Breast epithelium (tissue), 4 donors: ENCODE measurements at regions not wholly inside any gene's neighbourhood (a gene's known extent, or its start where the extent isn't known, plus 50 kb on each side); places are given as distances from the start of the nearest gene placed in this dataset.
"Not testable (repeated sequence)": the region's sequence is repeated elsewhere in the genome, so short reads cannot be mapped to it uniquely, and the experiment has no call there.

ENCODE experiments used
- DNase-seq, 2 donors: peaks; one replicate each; pipeline ENCODE4 v3.0.0-alpha.2; 2019; ENCODE audit warnings: low spot score in 2 of 2
- H3K27ac ChIP-seq, 2 donors: fragments of 200-600 bp; sonication (generic) in 1 of 2; one replicate each; pipeline ENCODE4 v1.5.1; 2016 to 2019; ENCODE audit warnings: mild to moderate bottlenecking in 1 of 2
- H3K27me3 ChIP-seq, 2 donors: fragments of 200-600 bp; sonication (generic) in 1 of 2; one replicate each; pipeline versions ENCODE4 v1.5.1 to v1.6.0; 2017 to 2019; ENCODE audit warnings: control low read depth in 1 of 2, mild to moderate bottlenecking in 1 of 2
- H3K36me3 ChIP-seq: fragments of 200-600 bp; one replicate; pipeline ENCODE4 v1.5.1; 2019
- H3K4me1 ChIP-seq, 2 donors: fragments of 200-600 bp; sonication (generic); one replicate each; pipeline ENCODE4 v1.5.1; 2016 to 2019; ENCODE audit warnings: control low read depth in 1 of 2
- H3K4me3 ChIP-seq, 3 donors: fragments of 200-600 bp; sonication (generic); 1 replicate in 2 of 3; 2 replicates in 1 of 3; pipeline ENCODE4 v1.5.1; 2016 to 2019; ENCODE audit warnings: mild to moderate bottlenecking in 3 of 3, moderate library complexity in 2 of 3
- H3K9me3 ChIP-seq, 2 donors: fragments of 200-600 bp; sonication (generic) in 1 of 2; one replicate each; pipeline ENCODE4 v1.5.1; 2016 to 2019; ENCODE audit warnings: control low read depth in 1 of 2
- CTCF ChIP-seq, 3 donors: fragments of 450-650 bp; IDR thresholded peaks; one replicate each; pipeline ENCODE4 v1.5.1; 2016 to 2017; ENCODE audit warnings: antibody characterized with exemption in 3 of 3, mild to moderate bottlenecking in 3 of 3, moderate library complexity in 3 of 3
- POLR2A ChIP-seq: fragments of 450-650 bp; IDR thresholded peaks from one replicate; pipeline ENCODE4 v1.6.1; 2016; ENCODE audit warnings: antibody characterized with exemption, mild to moderate bottlenecking, moderate library complexity
- POLR2AphosphoS5 ChIP-seq, 3 donors: sonication (generic); formaldehyde crosslinking; IDR thresholded peaks; one replicate each; pipeline ENCODE4 v1.6.1; 2017; ENCODE audit warnings: antibody characterized with exemption in 3 of 3
- intact Hi-C: fragments of 100-400 bp; cut with DNase I; formaldehyde crosslinking; loops from one replicate; pipeline ENCODE4 v1.15.1; 2023; ENCODE audit warnings: low total_unique reads

GRCh38 chr3:109874896-109875708 lies 537.8 kb upstream of the DPPA4 start:
- Histone ChIP-seq H3K4me1 (no peaks in the 10 kb centered on the region), H3K27ac (no peak overlapping the region), H3K27me3 (no peaks in the 10 kb centered on the region), H3K36me3 (no peaks in the 10 kb centered on the region), H3K9me3 (no peaks in the 10 kb centered on the region), H3K4me3 (no peak overlapping the region)
- intact Hi-C loops, result no loop called here
- no peak for DNase-seq
- TF ChIP-seq POLR2AphosphoS5 (IDR thresholded peaks at IDR 0.05) (no peak), CTCF (IDR thresholded peaks at IDR 0.05) (no peak), POLR2A (no peak)

- intact Hi-C loops, H3K36me3 ChIP-seq, H3K27ac ChIP-seq, H3K4me1 ChIP-seq, H3K9me3 ChIP-seq, H3K27me3 ChIP-seq, DNase-seq, H3K4me3 ChIP-seq: not testable (repeated sequence)
Observed at GRCh38 chr3:109877616-109878015, 540.3 kb upstream of the DPPA4 start.

- no peaks in the 10 kb centered on the region for H3K36me3 ChIP-seq
- H3K4me3 ChIP-seq, result no peak overlapping the region
- H3K27ac ChIP-seq, result no peak overlapping the region
- no peak for DNase-seq
- H3K9me3 ChIP-seq, result peaks cover 0 to 4% of the 10 kb centered on the region in 2 donors
- no peaks in the 10 kb centered on the region for H3K27me3 ChIP-seq
- intact Hi-C loops, result no loop called here
- TF ChIP-seq CTCF (IDR thresholded peaks at IDR 0.05), result no peak
- no peak for TF ChIP-seq POLR2A
- TF ChIP-seq POLR2AphosphoS5 (IDR thresholded peaks at IDR 0.05), result no peak
- H3K4me1 ChIP-seq, result no peaks in the 10 kb centered on the region
Observed at GRCh38 chr3:109882144-109882543, 544.8 kb upstream of the DPPA4 start.

- H3K27ac ChIP-seq, result no peak overlapping the region
- no peaks in the 10 kb centered on the region for H3K36me3 ChIP-seq
- no peak for DNase-seq
- H3K27me3 ChIP-seq, result no peaks in the 10 kb centered on the region
- TF ChIP-seq POLR2A (no peak), CTCF (IDR thresholded peaks at IDR 0.05) (no peak), POLR2AphosphoS5 (IDR thresholded peaks at IDR 0.05) (no peak)
- H3K4me1 ChIP-seq, result no peaks in the 10 kb centered on the region
- peaks cover 4 to 6% of the 10 kb centered on the region in 2 donors for H3K9me3 ChIP-seq
- intact Hi-C loops, result no loop called here
- no peak overlapping the region for H3K4me3 ChIP-seq
Observed at GRCh38 chr3:109887293-109887692, 549.9 kb upstream of the DPPA4 start.

GRCh38 chr3:109888026-109888425 lies 550.7 kb upstream of the DPPA4 start:
- H3K4me1 ChIP-seq, result no peaks in the 10 kb centered on the region
- H3K27me3 ChIP-seq, result no peaks in the 10 kb centered on the region
- no peak overlapping the region for H3K27ac ChIP-seq
- intact Hi-C loops, result no loop called here
- TF ChIP-seq POLR2A (no peak), CTCF (IDR thresholded peaks at IDR 0.05) (no peak), POLR2AphosphoS5 (IDR thresholded peaks at IDR 0.05) (no peak)
- no peak overlapping the region for H3K4me3 ChIP-seq
- no peak for DNase-seq
- H3K9me3 ChIP-seq, result peaks cover 4 to 6% of the 10 kb centered on the region in 2 donors
- H3K36me3 ChIP-seq, result no peaks in the 10 kb centered on the region
